ENCODE measurements at regions not wholly inside any gene's neighbourhood (a gene's known extent, or its start where the extent isn't known, plus 50 kb on each side); places are given as distances from the start of the nearest gene placed in this dataset.

GRCh38 chr12:126157575-126157966, 1092.3 kb downstream of the AACS start:
- H4K8ac ChIP-seq (replicated peaks; ENCODE audit: insufficient read length, low read depth, low read length), result no peak overlapping the region
- no CpG with 5 or more reads among the region's 5 CpGs for WGBS (ENCODE audit: extremely low coverage, insufficient read length, low lambda C conversion rate)
- peaks cover 11 to 12% of the 10 kb centered on the region in 2 experiments for H3K4me1 Mint-ChIP-seq

More at GRCh38 chr12:126157575-126157966, 1092.3 kb downstream of the AACS start:
- H3K27ac Mint-ChIP-seq, result no peak overlapping the region
- no peak overlapping the region for H3T11ph ChIP-seq (ENCODE audit: low read length)
- H3K4ac ChIP-seq (ENCODE audit: low read depth, low read length), result no peak overlapping the region
- no peak overlapping the region for H3K56ac ChIP-seq (ENCODE audit: insufficient read length, low read depth, low read length)
- H3K79me2 ChIP-seq (ENCODE audit: insufficient read depth, low read length), result no peaks in the 10 kb centered on the region
- no peak overlapping the region for H3K27ac ChIP-seq (ENCODE audit: insufficient read length, low read depth, low read length)
- H3K9ac ChIP-seq (ENCODE audit: extremely low read depth, insufficient read length, low read length), result no peak overlapping the region
- H3K4me1 ChIP-seq (ENCODE audit: insufficient read depth, low read length), result no peaks in the 10 kb centered on the region
- H2BK5ac ChIP-seq (ENCODE audit: insufficient read length, low read length), result no peak overlapping the region
- H2AFZ ChIP-seq (ENCODE audit: low read length), result no peak overlapping the region
- no peaks in the 10 kb centered on the region for H3K27me3 ChIP-seq (ENCODE audit: insufficient read depth, low read length)
- H2BK20ac ChIP-seq (ENCODE audit: low read depth, low read length, poor library complexity, severe bottlenecking), result no peak overlapping the region
- H2AK5ac ChIP-seq (ENCODE audit: insufficient read length, low read length), result no peak overlapping the region
- peaks cover 4% of the 10 kb centered on the region in 2 experiments; a peak in 3 of 5 replicates for H3K9me3 Mint-ChIP-seq
- H4K5ac ChIP-seq (ENCODE audit: insufficient read length, low read depth, low read length), result no peak overlapping the region
- no peak overlapping the region for H3K4me2 ChIP-seq (ENCODE audit: insufficient read depth, insufficient read length, low read length)
- no peaks in the 10 kb centered on the region for H3K23me2 ChIP-seq (ENCODE audit: insufficient read length, low read depth, low read length, poor library complexity, severe bottlenecking)
- H2BK120ac ChIP-seq (ENCODE audit: low read depth, low read length, poor library complexity, severe bottlenecking), result no peak overlapping the region
- no peak overlapping the region for H3K4me3 Mint-ChIP-seq
- no peaks in the 10 kb centered on the region for H3K9me3 ChIP-seq (ENCODE audit: control insufficient read depth, low read depth, low read length)
- H3K18ac ChIP-seq (ENCODE audit: insufficient read length, low read depth, low read length), result no peak overlapping the region
- no peak overlapping the region for H2BK12ac ChIP-seq (ENCODE audit: insufficient read length, low read depth, low read length)
- no peak overlapping the region for H3K14ac ChIP-seq (ENCODE audit: insufficient read depth, low read length)
- H4K20me1 ChIP-seq (ENCODE audit: control insufficient read depth, insufficient read depth, insufficient read length), result no peaks in the 10 kb centered on the region
- no peak overlapping the region for H3K23ac ChIP-seq (ENCODE audit: insufficient read length, low read depth, low read length)
- H2BK15ac ChIP-seq (ENCODE audit: low read depth, low read length), result no peak overlapping the region
- H4K91ac ChIP-seq (ENCODE audit: insufficient read length, low read depth, low read length), result no peak overlapping the region
- no peaks in the 10 kb centered on the region for H3K79me1 ChIP-seq (ENCODE audit: insufficient read depth, low read depth, low read length, poor library complexity, severe bottlenecking)
- no peak for TF ChIP-seq CTCF (conservative IDR thresholded peaks at IDR 0.05)
- no peak for DNase-seq
- H3K36me3 Mint-ChIP-seq (ENCODE audit: insufficient read depth in 1 of 3, low read depth in 3 of 3), result no peaks in the 10 kb centered on the region
- peaks cover 10% of the 10 kb centered on the region for H3K27me3 Mint-ChIP-seq (ENCODE audit: low read depth)

Data from H9 (cell line).